ENCODE measurements at regions not wholly inside any gene's neighbourhood (a gene's known extent, or its start where the extent isn't known, plus 50 kb on each side); places are given as distances from the start of the nearest gene placed in this dataset.

DNA sequence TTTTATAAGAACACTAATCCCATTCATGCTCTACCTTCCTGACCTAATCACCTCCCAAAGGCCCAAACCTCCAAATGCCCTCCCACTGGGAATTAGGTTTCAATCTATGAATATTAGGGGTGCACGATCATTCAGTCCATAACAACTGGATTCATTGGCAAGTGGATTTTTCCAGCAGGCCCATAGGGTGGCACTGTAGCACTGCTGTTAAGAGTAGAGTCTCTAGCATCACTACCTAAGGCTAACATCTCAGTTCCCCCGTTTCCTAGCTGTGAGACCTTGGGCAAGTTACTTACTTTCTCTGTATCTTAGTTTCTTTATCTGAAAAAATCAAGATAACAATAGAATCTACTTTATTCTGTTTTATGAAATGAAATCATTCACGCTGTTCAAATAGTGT, 315.8 kb downstream of the STIM2 start:
- TF ChIP-seq, protein P1, sequence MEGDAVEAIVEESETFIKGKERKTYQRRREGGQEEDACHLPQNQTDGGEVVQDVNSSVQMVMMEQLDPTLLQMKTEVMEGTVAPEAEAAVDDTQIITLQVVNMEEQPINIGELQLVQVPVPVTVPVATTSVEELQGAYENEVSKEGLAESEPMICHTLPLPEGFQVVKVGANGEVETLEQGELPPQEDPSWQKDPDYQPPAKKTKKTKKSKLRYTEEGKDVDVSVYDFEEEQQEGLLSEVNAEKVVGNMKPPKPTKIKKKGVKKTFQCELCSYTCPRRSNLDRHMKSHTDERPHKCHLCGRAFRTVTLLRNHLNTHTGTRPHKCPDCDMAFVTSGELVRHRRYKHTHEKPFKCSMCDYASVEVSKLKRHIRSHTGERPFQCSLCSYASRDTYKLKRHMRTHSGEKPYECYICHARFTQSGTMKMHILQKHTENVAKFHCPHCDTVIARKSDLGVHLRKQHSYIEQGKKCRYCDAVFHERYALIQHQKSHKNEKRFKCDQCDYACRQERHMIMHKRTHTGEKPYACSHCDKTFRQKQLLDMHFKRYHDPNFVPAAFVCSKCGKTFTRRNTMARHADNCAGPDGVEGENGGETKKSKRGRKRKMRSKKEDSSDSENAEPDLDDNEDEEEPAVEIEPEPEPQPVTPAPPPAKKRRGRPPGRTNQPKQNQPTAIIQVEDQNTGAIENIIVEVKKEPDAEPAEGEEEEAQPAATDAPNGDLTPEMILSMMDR (IDR thresholded peaks at IDR 0.05; ENCODE audit: control insufficient read depth, extremely low read depth, insufficient read depth): peak; percentile 78

DNA sequence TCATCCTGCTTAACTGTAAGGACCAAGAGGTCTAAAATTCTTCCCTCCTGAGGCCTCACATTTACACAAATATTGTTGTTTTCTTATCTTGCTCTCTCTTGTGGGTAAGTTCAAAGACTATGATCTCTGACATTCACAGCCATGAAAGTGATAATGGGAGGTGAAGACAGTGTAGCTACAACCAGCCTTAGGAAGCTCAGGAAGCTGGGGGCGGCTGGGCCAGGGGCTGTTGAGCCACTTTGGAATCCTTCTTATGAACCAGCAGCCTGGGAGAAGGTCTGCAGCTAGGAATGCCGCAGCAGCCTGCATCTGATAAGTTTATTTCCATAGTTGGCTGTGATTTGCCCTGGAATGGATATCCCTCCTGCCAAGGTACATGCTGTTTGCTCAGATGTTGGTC, 316.2 kb downstream of the STIM2 start:
- TF ChIP-seq, protein P1 (IDR thresholded peaks at IDR 0.05; ENCODE audit: control insufficient read depth, extremely low read depth, insufficient read depth): no peak
- no peak overlapping the region for H3K4me3 ChIP-seq (ENCODE audit: low read depth, low read length)
- DNase-seq (ENCODE audit: low read depth): no peak

More for the DNA sequence above, 315.8 kb downstream of the STIM2 start:
- no peak overlapping the region for H3K4me3 ChIP-seq (ENCODE audit: low read depth, low read length)
- peak; percentile 22 for DNase-seq (ENCODE audit: low read depth)

DNA sequence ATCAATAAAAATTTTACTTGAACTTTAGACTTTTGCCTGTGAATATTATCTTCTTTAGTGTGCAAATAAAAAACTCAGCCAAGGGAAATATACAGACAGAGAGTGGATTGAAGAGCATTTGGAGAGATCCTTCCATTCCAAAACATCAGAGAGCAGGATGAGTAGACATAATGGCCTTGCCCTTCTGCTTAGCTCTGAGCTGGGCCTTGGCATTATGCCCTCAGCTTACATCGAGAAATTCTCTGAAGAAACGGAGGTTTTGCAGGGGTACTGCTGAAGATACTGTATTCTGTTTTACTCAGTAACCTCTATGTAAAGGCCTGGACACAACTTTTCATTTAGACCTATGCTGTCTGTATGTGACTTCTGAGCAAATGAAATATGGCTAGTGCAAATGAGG, 317.4 kb downstream of the STIM2 start:
- no peak for DNase-seq (ENCODE audit: low read depth)
- H3K4me3 ChIP-seq (ENCODE audit: low read depth, low read length): no peak overlapping the region
- TF ChIP-seq, protein P1 (IDR thresholded peaks at IDR 0.05; ENCODE audit: control insufficient read depth, extremely low read depth, insufficient read depth): no peak

DNA sequence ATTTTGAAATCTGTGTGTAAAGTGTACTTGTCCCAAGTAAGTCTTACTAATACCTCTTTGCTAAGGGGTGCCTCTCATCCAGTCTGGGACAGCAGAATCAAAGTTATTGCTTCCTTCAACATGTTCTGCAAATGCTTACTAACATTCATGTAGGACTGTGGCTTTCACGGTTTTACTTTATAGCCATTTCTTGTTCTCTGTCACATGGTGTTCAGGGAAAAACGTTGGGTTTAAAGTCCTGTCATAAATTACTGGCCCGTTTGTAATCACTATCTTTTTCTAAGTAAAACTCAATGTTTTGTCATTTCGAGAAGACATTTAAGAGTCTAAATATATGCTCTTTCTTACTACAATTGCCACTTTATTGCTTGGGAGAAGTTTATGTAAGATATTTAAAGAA, 321.1 kb downstream of the STIM2 start:
- TF ChIP-seq, protein P1 (IDR thresholded peaks at IDR 0.05; ENCODE audit: control insufficient read depth, extremely low read depth, insufficient read depth): no peak
- DNase-seq (ENCODE audit: low read depth): no peak
- no peak overlapping the region for H3K4me3 ChIP-seq (ENCODE audit: low read depth, low read length)

DNA sequence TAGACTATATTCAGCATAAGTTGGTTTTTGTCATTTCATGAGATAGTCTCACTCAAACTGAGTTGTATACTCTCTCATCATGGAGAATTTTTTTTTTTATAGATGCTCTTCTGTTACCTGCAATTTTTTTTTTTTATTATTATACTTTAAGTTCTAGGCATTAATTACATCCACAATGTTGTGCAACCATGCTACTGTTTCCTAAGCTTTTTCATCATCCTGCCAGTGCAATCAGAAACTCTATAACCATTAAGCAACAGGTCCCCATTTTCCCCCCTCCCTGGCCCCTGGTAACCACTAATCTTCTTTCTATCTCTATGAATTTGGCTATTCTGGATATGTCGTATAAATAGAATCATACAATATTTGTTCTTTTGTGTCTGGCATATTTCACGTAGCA, 321.6 kb downstream of the STIM2 start:
- TF ChIP-seq, protein P1 (IDR thresholded peaks at IDR 0.05; ENCODE audit: control insufficient read depth, extremely low read depth, insufficient read depth): no peak
- no peak overlapping the region for H3K4me3 ChIP-seq (ENCODE audit: low read depth, low read length)
- DNase-seq (ENCODE audit: low read depth): no peak

DNA sequence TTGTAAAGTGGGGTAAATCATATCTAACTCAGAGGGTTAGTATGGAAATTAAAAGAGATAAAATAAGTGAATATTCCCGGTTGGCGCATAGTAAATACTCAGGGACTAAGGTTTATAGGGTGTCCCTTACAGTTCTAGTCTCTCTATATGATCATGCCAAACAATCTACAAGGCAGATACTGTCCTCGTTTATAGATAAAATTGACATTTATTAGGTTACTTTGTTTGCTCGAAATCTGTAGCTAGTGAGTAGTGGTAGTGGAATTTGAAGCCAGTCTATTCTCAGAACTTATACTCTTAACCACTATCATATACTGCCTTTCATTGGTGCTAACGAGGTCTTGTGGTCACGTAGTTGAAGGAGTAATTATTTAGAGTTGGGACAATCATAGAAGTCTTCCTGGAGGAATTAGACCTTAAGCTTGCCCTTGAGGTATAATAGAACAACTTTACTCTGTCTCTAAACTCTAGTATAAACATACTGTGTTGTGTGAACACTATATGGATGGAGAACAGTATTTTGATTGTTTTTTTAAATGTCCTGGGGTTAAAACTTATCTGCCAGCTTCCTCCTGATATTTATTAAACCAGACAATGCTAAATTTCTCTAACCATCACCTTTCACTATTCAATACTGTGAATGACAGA, 324.0 kb downstream of the STIM2 start:
- TF ChIP-seq, protein P1 (IDR thresholded peaks at IDR 0.05; ENCODE audit: control insufficient read depth, extremely low read depth, insufficient read depth): no peak
- H3K4me3 ChIP-seq (ENCODE audit: low read depth, low read length): no peak overlapping the region
- peak; percentile 55 for DNase-seq (ENCODE audit: low read depth)

DNA sequence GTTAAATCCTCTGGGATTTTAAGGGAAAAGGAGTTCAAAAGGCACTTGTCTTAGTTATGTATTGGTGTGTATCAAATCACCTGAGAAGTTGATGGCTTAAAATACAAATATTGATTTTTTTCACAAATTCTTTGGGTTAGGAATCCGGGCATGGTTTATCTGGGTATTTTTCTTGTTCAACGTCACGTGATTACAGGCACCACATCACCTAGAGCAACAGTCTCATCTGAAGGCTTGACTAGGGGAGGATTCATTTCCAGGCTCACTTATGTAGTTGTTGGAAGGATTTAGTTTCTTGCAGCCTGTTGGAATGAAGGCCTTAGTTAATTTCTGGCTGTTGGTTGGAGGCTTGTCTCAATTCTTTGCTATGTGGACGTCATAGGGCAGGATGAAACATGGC, 326.1 kb downstream of the STIM2 start:
- TF ChIP-seq, protein P1 (IDR thresholded peaks at IDR 0.05; ENCODE audit: control insufficient read depth, extremely low read depth, insufficient read depth): no peak
- no peak for DNase-seq (ENCODE audit: low read depth)
- H3K4me3 ChIP-seq (ENCODE audit: low read depth, low read length): no peak overlapping the region

Data from LNCaP clone FGC (cell line).